ENCODE measurements at regions not wholly inside any gene's neighbourhood (a gene's known extent, or its start where the extent isn't known, plus 50 kb on each side); places are given as distances from the start of the nearest gene placed in this dataset.

GRCh38 chr4:54566608-54567007, 91.1 kb upstream of the KIT start:
- H3K27ac ChIP-seq (replicated peaks): no peak overlapping the region
- H3K27me3 ChIP-seq (ENCODE audit: insufficient read depth, poor library complexity, severe bottlenecking): no peaks in the 10 kb centered on the region
- DNase-seq (ENCODE audit: low read depth in 1 of 2, low spot score in 1 of 2): no peak
- no peak for TF ChIP-seq REST (IDR thresholded peaks at IDR 0.05; ENCODE audit: insufficient replicate concordance, low read depth)
- no peak for TF ChIP-seq GABPA (IDR thresholded peaks at IDR 0.05; ENCODE audit: low read depth)
- TF ChIP-seq, protein P1, sequence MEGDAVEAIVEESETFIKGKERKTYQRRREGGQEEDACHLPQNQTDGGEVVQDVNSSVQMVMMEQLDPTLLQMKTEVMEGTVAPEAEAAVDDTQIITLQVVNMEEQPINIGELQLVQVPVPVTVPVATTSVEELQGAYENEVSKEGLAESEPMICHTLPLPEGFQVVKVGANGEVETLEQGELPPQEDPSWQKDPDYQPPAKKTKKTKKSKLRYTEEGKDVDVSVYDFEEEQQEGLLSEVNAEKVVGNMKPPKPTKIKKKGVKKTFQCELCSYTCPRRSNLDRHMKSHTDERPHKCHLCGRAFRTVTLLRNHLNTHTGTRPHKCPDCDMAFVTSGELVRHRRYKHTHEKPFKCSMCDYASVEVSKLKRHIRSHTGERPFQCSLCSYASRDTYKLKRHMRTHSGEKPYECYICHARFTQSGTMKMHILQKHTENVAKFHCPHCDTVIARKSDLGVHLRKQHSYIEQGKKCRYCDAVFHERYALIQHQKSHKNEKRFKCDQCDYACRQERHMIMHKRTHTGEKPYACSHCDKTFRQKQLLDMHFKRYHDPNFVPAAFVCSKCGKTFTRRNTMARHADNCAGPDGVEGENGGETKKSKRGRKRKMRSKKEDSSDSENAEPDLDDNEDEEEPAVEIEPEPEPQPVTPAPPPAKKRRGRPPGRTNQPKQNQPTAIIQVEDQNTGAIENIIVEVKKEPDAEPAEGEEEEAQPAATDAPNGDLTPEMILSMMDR (IDR thresholded peaks at IDR 0.05; ENCODE audit: insufficient read depth, low read length): no peak
- no peak for TF ChIP-seq POLR2AphosphoS5 (IDR thresholded peaks at IDR 0.05; ENCODE audit: low read depth)
- TF ChIP-seq SPI1 (IDR thresholded peaks at IDR 0.05; ENCODE audit: borderline replicate concordance, low read depth): no peak
- H3K4me3 ChIP-seq (replicated peaks; ENCODE audit: insufficient read depth, low read length): no peak overlapping the region

DNA sequence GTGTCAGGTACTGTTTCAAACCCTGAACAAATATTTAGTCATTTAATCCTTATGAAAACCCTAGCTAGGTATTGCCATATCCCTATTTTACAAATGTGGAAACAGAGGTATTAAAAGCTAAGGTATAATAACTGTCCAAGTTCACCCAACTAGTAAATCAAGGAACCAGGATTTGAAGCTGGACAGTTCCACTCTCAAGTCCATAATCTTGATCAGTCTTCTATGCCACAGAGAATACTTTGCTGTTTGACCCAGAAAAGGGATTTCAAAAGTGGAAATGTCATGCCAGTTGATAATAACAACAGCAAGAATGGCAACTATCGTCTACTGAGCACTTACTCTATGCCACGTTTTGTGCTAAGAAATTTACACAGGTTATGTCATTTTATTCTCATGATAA, 90.4 kb upstream of the KIT start:
- no peak for DNase-seq (ENCODE audit: low read depth in 1 of 2, low spot score in 1 of 2)
- H3K27ac ChIP-seq (replicated peaks): no peak overlapping the region

GRCh38 chr4:54568184-54568583, 89.6 kb upstream of the KIT start:
- H3K27me3 ChIP-seq (ENCODE audit: insufficient read depth, poor library complexity, severe bottlenecking): no peaks in the 10 kb centered on the region
- no peak for TF ChIP-seq SPI1 (IDR thresholded peaks at IDR 0.05; ENCODE audit: borderline replicate concordance, low read depth)
- TF ChIP-seq, protein P1 (IDR thresholded peaks at IDR 0.05; ENCODE audit: insufficient read depth, low read length): no peak
- TF ChIP-seq REST (IDR thresholded peaks at IDR 0.05; ENCODE audit: insufficient replicate concordance, low read depth): no peak
- no peak for TF ChIP-seq GABPA (IDR thresholded peaks at IDR 0.05; ENCODE audit: low read depth)
- TF ChIP-seq POLR2AphosphoS5 (IDR thresholded peaks at IDR 0.05; ENCODE audit: low read depth): no peak
- no peak for DNase-seq (ENCODE audit: low read depth in 1 of 2, low spot score in 1 of 2)
- H3K4me3 ChIP-seq (replicated peaks; ENCODE audit: insufficient read depth, low read length): no peak overlapping the region
- H3K27ac ChIP-seq (replicated peaks): no peak overlapping the region

More for the DNA sequence above, 90.4 kb upstream of the KIT start:
- no peaks in the 10 kb centered on the region for H3K27me3 ChIP-seq (ENCODE audit: insufficient read depth, poor library complexity, severe bottlenecking)
- TF ChIP-seq POLR2AphosphoS5 (IDR thresholded peaks at IDR 0.05; ENCODE audit: low read depth): no peak
- peak; percentile 73 for TF ChIP-seq REST (IDR thresholded peaks at IDR 0.05; ENCODE audit: insufficient replicate concordance, low read depth)
- no peak overlapping the region for H3K4me3 ChIP-seq (replicated peaks; ENCODE audit: insufficient read depth, low read length)

DNA sequence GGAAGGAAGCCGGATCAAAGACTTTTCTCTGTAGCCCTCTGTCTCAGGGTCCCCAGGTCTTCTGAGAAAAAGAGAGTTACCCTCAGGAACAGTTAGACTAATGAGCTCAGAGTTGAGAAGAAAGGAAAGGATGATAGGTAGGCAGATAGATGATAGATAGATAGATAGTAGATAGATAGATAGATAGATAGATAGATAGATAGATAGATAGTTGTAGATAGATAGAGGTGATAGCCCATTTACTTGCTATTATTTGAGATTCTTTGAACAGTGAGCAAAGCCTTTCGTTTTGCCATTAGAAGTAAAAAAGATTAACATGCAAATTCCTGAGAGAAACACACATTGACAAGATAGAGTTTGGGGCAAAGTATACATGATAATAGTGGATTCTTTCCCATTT, 86.9 kb upstream of the KIT start:
- no peak for TF ChIP-seq GABPA (IDR thresholded peaks at IDR 0.05; ENCODE audit: low read depth)
- TF ChIP-seq, protein P1 (IDR thresholded peaks at IDR 0.05; ENCODE audit: insufficient read depth, low read length): no peak
- TF ChIP-seq SPI1 (IDR thresholded peaks at IDR 0.05; ENCODE audit: borderline replicate concordance, low read depth): no peak
- H3K4me3 ChIP-seq (replicated peaks; ENCODE audit: insufficient read depth, low read length): no peak overlapping the region
- DNase-seq (ENCODE audit: low read depth in 1 of 2, low spot score in 1 of 2): no peak
- no peak overlapping the region for H3K27ac ChIP-seq (replicated peaks)
- no peaks in the 10 kb centered on the region for H3K27me3 ChIP-seq (ENCODE audit: insufficient read depth, poor library complexity, severe bottlenecking)

All from HL-60 (cell line).